Esophagus muscularis mucosa (tissue), 3 donors: ENCODE measurements at regions not wholly inside any gene's neighbourhood (a gene's known extent, or its start where the extent isn't known, plus 50 kb on each side); places are given as distances from the start of the nearest gene placed in this dataset.

Experiments used
- CTCF ChIP-seq, 3 experiments: fragments of 200-600 bp in 2 of 3; fragments of 450-650 bp in 1 of 3; sonication (generic) in 2 of 3; IDR thresholded peaks; one replicate each; pipeline ENCODE4 v1.5.1; 2017 to 2019; ENCODE audit warnings: antibody characterized with exemption in 3 of 3, mild to moderate bottlenecking in 2 of 3, moderate library complexity in 1 of 3
- POLR2A ChIP-seq: fragments of 450-650 bp; IDR thresholded peaks from one replicate; pipeline ENCODE4 v1.6.1; 2017; ENCODE audit warnings: antibody characterized with exemption, moderate library complexity, mild to moderate bottlenecking, low read depth
- POLR2AphosphoS5 ChIP-seq, 2 donors: sonication (generic); formaldehyde crosslinking; IDR thresholded peaks; one replicate each; pipeline ENCODE4 v1.6.1; 2017; ENCODE audit warnings: antibody characterized with exemption in 2 of 2

GRCh38 chr5:39661026-39661779 lies 236.4 kb upstream of the DAB2 start:
- TF ChIP-seq CTCF (IDR thresholded peaks at IDR 0.05) (no peak), POLR2A (no peak), POLR2AphosphoS5 (IDR thresholded peaks at IDR 0.05) (no peak)
